Stomach (tissue), 4 donors: ENCODE measurements at regions not wholly inside any gene's neighbourhood (a gene's known extent, or its start where the extent isn't known, plus 50 kb on each side); places are given as distances from the start of the nearest gene placed in this dataset.

Source experiments
- POLR2A ChIP-seq, 4 donors: fragments of 450-650 bp; IDR thresholded peaks; one replicate each; pipeline ENCODE4 v1.6.1; 2016; ENCODE audit warnings: antibody characterized with exemption in 4 of 4, control low read depth in 2 of 4, mild to moderate bottlenecking in 1 of 4, moderate library complexity in 1 of 4
- POLR2AphosphoS5 ChIP-seq, 3 donors: sonication (generic); formaldehyde crosslinking; IDR thresholded peaks; one replicate each; pipeline ENCODE4 v1.6.1; 2016; ENCODE audit warnings: antibody characterized with exemption in 3 of 3
- TF ChIP-seq, protein P1 (sequence below), 7 experiments: fragments of 450-650 bp in 4 of 7; fragments of 200-600 bp in 3 of 7; sonication (generic) in 3 of 7; IDR thresholded peaks; one replicate each; pipeline ENCODE4 v1.5.1; 2016 to 2019; ENCODE audit warnings: antibody characterized with exemption in 7 of 7, control low read depth in 2 of 7, mild to moderate bottlenecking in 1 of 7

DNA sequence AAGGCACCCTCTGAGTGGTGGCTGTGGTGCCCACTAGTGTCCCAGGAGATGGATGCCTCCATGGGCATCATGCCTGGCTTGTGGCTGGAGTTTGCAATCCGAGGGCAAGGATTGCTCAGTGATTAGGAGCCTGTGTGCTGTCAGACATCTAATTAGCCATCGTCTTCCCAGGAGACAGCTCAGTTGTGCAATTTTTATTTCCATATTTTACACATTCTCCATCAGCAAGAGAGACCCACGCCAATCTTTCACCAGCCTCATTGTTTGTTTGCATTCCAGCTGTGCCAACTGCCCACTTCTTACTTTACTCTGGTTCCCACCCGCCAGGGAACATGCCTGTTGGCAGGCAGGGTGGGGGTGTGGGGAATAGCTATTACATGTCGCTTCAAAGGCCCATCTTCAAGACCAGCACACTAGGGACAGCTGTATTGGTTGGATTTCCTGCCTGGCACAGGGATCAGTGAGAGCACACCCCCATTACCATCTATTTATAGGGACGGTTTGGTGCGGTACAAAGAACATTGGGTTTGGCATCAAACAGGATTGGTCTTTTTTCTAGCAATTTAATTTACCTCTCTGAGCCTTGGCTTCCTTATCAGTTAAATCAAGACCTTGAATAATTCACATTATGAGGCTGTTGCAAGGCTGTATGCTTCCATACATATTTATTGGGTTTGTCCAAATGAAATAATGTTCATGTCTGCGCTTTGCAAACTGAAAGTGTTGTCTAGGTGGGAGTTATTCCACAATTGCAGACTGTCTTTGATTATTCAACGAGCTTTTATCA lies 80.7 kb upstream of the NAV2 start:
- TF ChIP-seq POLR2A (IDR thresholded peaks at IDR 0.05) (no peak), POLR2AphosphoS5 (IDR thresholded peaks at IDR 0.05) (no peak)
- TF ChIP-seq, protein P1, sequence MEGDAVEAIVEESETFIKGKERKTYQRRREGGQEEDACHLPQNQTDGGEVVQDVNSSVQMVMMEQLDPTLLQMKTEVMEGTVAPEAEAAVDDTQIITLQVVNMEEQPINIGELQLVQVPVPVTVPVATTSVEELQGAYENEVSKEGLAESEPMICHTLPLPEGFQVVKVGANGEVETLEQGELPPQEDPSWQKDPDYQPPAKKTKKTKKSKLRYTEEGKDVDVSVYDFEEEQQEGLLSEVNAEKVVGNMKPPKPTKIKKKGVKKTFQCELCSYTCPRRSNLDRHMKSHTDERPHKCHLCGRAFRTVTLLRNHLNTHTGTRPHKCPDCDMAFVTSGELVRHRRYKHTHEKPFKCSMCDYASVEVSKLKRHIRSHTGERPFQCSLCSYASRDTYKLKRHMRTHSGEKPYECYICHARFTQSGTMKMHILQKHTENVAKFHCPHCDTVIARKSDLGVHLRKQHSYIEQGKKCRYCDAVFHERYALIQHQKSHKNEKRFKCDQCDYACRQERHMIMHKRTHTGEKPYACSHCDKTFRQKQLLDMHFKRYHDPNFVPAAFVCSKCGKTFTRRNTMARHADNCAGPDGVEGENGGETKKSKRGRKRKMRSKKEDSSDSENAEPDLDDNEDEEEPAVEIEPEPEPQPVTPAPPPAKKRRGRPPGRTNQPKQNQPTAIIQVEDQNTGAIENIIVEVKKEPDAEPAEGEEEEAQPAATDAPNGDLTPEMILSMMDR (IDR thresholded peaks at IDR 0.05) = no peak
